Activated CD4-positive, CD25-positive, alpha-beta regulatory T cell treated with anti-CD3 and anti-CD28 coated beads, Interleukin-2, amount 50 U/mL, for 16 hours (primary cell): ENCODE measurements at regions not wholly inside any gene's neighbourhood (a gene's known extent, or its start where the extent isn't known, plus 50 kb on each side); places are given as distances from the start of the nearest gene placed in this dataset.

Experiments
- DNase-seq: peaks from one replicate; pipeline ENCODE4 v3.0.0-alpha.2; 2020; ENCODE audit warnings: low read depth, low spot score

- DNase-seq = no peak
These were observed 1458.3 kb upstream of the TENM3 start for GRCh38 chr4:180784940-180785339.

GRCh38 chr4:180788729-180789128, 1454.5 kb upstream of the TENM3 start:
- no peak for DNase-seq

- DNase-seq = no peak
These were observed 1453.3 kb upstream of the TENM3 start for GRCh38 chr4:180789929-180790328.

- no peak for DNase-seq
These were observed 1452.7 kb upstream of the TENM3 start for GRCh38 chr4:180790471-180790870.

GRCh38 chr4:180792541-180792940, 1450.7 kb upstream of the TENM3 start:
- no peak for DNase-seq

GRCh38 chr4:180794333-180794732, 1448.9 kb upstream of the TENM3 start:
- no peak for DNase-seq

GRCh38 chr4:180798036-180798577, 1445.1 kb upstream of the TENM3 start:
- DNase-seq = no peak

GRCh38 chr4:180799798-180800197, 1443.4 kb upstream of the TENM3 start:
- DNase-seq = no peak

GRCh38 chr4:180805101-180805500, 1438.1 kb upstream of the TENM3 start:
- no peak for DNase-seq

- no peak for DNase-seq
These were observed 1434.3 kb upstream of the TENM3 start for GRCh38 chr4:180808862-180809261.

GRCh38 chr4:180809439-180809838, 1433.8 kb upstream of the TENM3 start:
- no peak for DNase-seq

GRCh38 chr4:180810581-180810980, 1432.6 kb upstream of the TENM3 start:
- no peak for DNase-seq

- DNase-seq = no peak
These were observed 1431.6 kb upstream of the TENM3 start for GRCh38 chr4:180811556-180811955.

GRCh38 chr4:180812783-180813182, 1430.4 kb upstream of the TENM3 start:
- no peak for DNase-seq

- DNase-seq = no peak
These were observed 1428.3 kb upstream of the TENM3 start for GRCh38 chr4:180814875-180815417.

- DNase-seq = no peak
These were observed 1425.7 kb upstream of the TENM3 start for GRCh38 chr4:180817529-180817928.

GRCh38 chr4:180823108-180823507, 1420.1 kb upstream of the TENM3 start:
- no peak for DNase-seq

- DNase-seq = no peak
These were observed 1415.8 kb upstream of the TENM3 start for GRCh38 chr4:180827232-180828009.

GRCh38 chr4:180828455-180829018, 1414.7 kb upstream of the TENM3 start:
- DNase-seq = no peak

- DNase-seq = no peak
These were observed 1411.1 kb upstream of the TENM3 start for GRCh38 chr4:180832073-180832472.

GRCh38 chr4:180840142-180840541, 1403.1 kb upstream of the TENM3 start:
- no peak for DNase-seq

GRCh38 chr4:180850318-180850940, 1392.8 kb upstream of the TENM3 start:
- no peak for DNase-seq
